ENCODE measurements at regions not wholly inside any gene's neighbourhood (a gene's known extent, or its start where the extent isn't known, plus 50 kb on each side); places are given as distances from the start of the nearest gene placed in this dataset.

DNA sequence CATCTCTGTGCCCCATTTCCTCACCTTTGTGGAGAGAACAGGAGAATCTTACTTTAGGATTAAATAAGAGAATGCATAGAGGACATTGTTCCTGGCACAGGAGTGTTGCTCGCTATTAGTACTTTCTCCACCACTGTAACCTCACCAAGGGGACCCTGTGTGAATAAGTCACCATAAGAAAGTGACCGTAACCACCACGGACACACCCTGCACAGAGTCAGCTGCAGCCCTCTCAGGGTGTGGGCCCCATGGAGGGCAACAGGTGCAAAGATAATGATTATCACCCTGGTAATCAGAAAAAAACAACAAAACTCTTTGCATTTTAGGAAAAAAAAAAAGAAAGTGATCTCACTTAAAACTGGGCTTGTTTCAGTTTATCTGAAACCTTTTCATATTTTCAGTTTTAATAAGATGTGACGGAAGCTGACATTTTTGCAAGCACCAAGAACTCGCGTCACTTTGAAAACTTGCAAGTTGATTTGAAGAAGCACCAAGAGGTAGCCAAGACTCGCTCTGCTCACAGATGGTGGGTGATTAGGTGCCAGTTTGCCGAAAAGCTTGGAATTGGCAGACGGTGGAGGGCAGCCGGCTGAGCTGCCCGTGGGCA lies 87.0 kb upstream of the VRK1 start:
- TF ChIP-seq, protein P1, sequence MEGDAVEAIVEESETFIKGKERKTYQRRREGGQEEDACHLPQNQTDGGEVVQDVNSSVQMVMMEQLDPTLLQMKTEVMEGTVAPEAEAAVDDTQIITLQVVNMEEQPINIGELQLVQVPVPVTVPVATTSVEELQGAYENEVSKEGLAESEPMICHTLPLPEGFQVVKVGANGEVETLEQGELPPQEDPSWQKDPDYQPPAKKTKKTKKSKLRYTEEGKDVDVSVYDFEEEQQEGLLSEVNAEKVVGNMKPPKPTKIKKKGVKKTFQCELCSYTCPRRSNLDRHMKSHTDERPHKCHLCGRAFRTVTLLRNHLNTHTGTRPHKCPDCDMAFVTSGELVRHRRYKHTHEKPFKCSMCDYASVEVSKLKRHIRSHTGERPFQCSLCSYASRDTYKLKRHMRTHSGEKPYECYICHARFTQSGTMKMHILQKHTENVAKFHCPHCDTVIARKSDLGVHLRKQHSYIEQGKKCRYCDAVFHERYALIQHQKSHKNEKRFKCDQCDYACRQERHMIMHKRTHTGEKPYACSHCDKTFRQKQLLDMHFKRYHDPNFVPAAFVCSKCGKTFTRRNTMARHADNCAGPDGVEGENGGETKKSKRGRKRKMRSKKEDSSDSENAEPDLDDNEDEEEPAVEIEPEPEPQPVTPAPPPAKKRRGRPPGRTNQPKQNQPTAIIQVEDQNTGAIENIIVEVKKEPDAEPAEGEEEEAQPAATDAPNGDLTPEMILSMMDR (conservative IDR thresholded peaks at IDR 0.05; ENCODE audit: low read depth, low read length) = no peak
- TF ChIP-seq EZH2 (IDR thresholded peaks at IDR 0.05; ENCODE audit: borderline replicate concordance, low read depth, low read length, poor library complexity, severe bottlenecking) = no peak
